OCI-LY3 (cell line): ENCODE measurements at regions not wholly inside any gene's neighbourhood (a gene's known extent, or its start where the extent isn't known, plus 50 kb on each side); places are given as distances from the start of the nearest gene placed in this dataset.

Experiments used
- CTCF ChIP-seq: fragments of 200-600, 300-600 bp; sonication (generic); IDR thresholded peaks from 2 replicates; pipeline ENCODE4 v1.5.1; 2014; ENCODE audit warnings: antibody characterized with exemption, low read length, low read depth
- EZH2phosphoT487 ChIP-seq: fragments of 200-600 bp; shearing (Covaris generic); IDR thresholded peaks from 2 replicates; pipeline ENCODE4 v1.6.1; 2018; ENCODE audit warnings: antibody characterized with exemption, mixed run types, low read depth

GRCh38 chr20:54389596-54390280 lies 85.7 kb upstream of the DOK5 start:
- TF ChIP-seq CTCF (no peak), EZH2phosphoT487 (no peak)
